KMS-11 (cell line): ENCODE measurements at regions not wholly inside any gene's neighbourhood (a gene's known extent, or its start where the extent isn't known, plus 50 kb on each side); places are given as distances from the start of the nearest gene placed in this dataset.

Experiments used
- H2AFZ ChIP-seq: fragments of 200-600 bp; sonication (generic); 2 replicates; pipeline ENCODE4 v1.6.1; 2016; ENCODE audit warnings: antibody characterized with exemption, mixed run types, low read depth
- H3K27ac ChIP-seq: fragments of 200-600 bp; sonication (generic); 2 replicates; pipeline ENCODE4 v1.6.1; 2016; ENCODE audit warnings: mild to moderate bottlenecking, mixed run types
- H3K27me3 ChIP-seq: fragments of 200-600 bp; sonication (generic); 2 replicates; pipeline ENCODE4 v1.6.1; 2017; ENCODE audit warnings: mild to moderate bottlenecking, low read depth, mixed run types, moderate library complexity; ENCODE audit not compliant: insufficient read depth
- H3K36me3 ChIP-seq: fragments of 200-600 bp; sonication (generic); 2 replicates; pipeline ENCODE4 v1.6.1; 2017; ENCODE audit warnings: mild to moderate bottlenecking, mixed run types; ENCODE audit not compliant: insufficient read depth
- H3K4me1 ChIP-seq: fragments of 200-600 bp; sonication (generic); 2 replicates; pipeline ENCODE4 v1.6.1; 2016; ENCODE audit warnings: mild to moderate bottlenecking, low read depth, mixed run types; ENCODE audit not compliant: poor library complexity, severe bottlenecking
- H3K4me2 ChIP-seq: fragments of 200-600 bp; sonication (generic); 2 replicates; pipeline ENCODE4 v1.7.0; 2016; ENCODE audit warnings: mild to moderate bottlenecking, mixed run types
- H3K4me3 ChIP-seq: fragments of 200-600 bp; sonication (generic); IDR thresholded peaks from 2 replicates; pipeline ENCODE4 v1.6.1; 2017; ENCODE audit warnings: low read depth, low read length, mixed read lengths; ENCODE audit not compliant: insufficient read depth
- H3K79me2 ChIP-seq: fragments of 200-600 bp; sonication (generic); 2 replicates; pipeline ENCODE4 v1.6.1; 2016; ENCODE audit warnings: low read depth, mixed run types; ENCODE audit not compliant: insufficient read depth
- H3K9ac ChIP-seq: fragments of 200-600 bp; sonication (generic); 2 replicates; pipeline ENCODE4 v1.6.1; 2016; ENCODE audit warnings: mild to moderate bottlenecking, mixed run types
- H4K20me1 ChIP-seq: fragments of 200-600 bp; sonication (generic); 2 replicates; pipeline ENCODE4 v1.6.1; 2016; ENCODE audit warnings: mild to moderate bottlenecking, mixed run types; ENCODE audit not compliant: insufficient read depth
- TF ChIP-seq, protein P1 (sequence below): fragments of 200-600 bp; sonication (generic); conservative IDR thresholded peaks from 2 replicates; pipeline ENCODE4 v1.6.1; 2017; ENCODE audit warnings: low read depth, mild to moderate bottlenecking, antibody characterized with exemption, low read length, moderate library complexity, mixed read lengths

DNA sequence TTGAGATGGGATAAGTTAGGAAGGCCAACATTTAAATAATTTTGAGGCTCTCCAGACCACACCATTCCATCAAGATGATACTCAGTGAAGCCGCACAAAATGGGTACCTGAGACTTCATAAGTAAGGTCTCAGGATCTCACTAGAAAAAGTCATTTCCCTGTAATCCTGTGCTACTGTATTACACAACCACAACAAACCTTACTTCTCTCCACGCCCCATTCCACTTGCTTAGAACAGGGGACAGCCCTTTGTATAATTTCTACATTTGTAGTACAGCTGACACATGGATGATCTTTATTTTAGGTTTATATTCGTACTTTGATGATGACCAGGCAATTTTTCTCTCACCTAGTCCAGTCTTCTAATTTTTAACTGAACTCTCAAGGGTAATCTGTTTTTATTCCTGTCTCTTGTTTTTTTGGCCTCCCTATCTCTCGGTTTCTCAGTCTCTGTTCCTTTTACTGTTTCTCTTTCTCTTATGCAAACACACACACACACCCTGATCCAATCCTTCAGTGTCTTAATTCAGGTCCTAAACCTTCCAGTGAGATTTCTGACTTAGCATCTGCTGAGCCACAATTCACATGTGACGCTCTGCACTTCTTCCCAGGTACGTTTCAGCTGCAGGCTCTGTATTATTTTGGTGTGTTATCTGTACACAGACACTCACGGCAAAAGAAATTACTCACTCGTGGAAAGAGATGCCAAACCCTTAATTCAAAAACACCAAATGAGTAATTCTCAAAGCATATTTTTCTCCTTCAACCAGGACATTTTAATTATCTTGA is 223.2 kb upstream of the THBS1 start:
- H4K20me1 ChIP-seq: no peaks in the 10 kb centered on the region
- TF ChIP-seq, protein P1, sequence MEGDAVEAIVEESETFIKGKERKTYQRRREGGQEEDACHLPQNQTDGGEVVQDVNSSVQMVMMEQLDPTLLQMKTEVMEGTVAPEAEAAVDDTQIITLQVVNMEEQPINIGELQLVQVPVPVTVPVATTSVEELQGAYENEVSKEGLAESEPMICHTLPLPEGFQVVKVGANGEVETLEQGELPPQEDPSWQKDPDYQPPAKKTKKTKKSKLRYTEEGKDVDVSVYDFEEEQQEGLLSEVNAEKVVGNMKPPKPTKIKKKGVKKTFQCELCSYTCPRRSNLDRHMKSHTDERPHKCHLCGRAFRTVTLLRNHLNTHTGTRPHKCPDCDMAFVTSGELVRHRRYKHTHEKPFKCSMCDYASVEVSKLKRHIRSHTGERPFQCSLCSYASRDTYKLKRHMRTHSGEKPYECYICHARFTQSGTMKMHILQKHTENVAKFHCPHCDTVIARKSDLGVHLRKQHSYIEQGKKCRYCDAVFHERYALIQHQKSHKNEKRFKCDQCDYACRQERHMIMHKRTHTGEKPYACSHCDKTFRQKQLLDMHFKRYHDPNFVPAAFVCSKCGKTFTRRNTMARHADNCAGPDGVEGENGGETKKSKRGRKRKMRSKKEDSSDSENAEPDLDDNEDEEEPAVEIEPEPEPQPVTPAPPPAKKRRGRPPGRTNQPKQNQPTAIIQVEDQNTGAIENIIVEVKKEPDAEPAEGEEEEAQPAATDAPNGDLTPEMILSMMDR: no peak
- no peak overlapping the region for H3K27ac ChIP-seq
- no peaks in the 10 kb centered on the region for H3K4me1 ChIP-seq
- no peak overlapping the region for H3K4me2 ChIP-seq
- H3K79me2 ChIP-seq: no peaks in the 10 kb centered on the region
- no peak overlapping the region for H3K4me3 ChIP-seq
- no peak overlapping the region for H2AFZ ChIP-seq
- no peaks in the 10 kb centered on the region for H3K36me3 ChIP-seq
- no peaks in the 10 kb centered on the region for H3K27me3 ChIP-seq
- no peak overlapping the region for H3K9ac ChIP-seq

DNA sequence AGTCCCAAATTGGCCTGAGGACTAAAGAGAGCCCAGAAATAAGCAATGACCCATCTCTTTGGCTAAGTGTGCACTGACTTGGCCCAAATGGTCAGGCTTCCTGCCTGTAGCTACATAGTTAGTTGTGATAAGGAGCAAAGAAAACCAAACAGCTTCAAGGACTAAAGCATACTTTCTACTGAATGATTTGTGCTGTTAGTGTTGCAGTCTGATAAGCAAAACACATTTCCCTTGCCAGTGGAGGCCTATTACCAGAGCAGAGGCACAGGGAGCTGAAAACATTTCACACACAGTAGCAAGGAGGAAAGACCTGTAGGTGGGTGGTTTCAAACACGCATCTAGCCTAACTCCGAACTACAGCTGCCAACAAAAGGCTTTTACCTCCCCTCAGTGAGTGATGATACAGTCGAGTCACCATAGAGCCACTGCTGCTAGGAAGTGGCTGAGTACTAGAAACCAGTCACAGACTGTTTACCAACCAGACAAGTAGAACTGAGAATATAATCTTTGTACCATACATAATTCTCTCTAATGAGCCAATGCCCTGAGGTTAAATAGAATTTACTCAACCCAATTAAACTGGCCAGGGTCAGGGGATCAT is 222.3 kb upstream of the THBS1 start:
- Histone ChIP-seq H3K4me1 (no peaks in the 10 kb centered on the region), H3K4me2 (no peak overlapping the region), H4K20me1 (no peaks in the 10 kb centered on the region), H2AFZ (no peak overlapping the region), H3K9ac (no peak overlapping the region), H3K27me3 (no peaks in the 10 kb centered on the region), H3K4me3 (no peak overlapping the region), H3K79me2 (no peaks in the 10 kb centered on the region), H3K27ac (no peak overlapping the region), H3K36me3 (no peaks in the 10 kb centered on the region)
- TF ChIP-seq, protein P1: no peak

DNA sequence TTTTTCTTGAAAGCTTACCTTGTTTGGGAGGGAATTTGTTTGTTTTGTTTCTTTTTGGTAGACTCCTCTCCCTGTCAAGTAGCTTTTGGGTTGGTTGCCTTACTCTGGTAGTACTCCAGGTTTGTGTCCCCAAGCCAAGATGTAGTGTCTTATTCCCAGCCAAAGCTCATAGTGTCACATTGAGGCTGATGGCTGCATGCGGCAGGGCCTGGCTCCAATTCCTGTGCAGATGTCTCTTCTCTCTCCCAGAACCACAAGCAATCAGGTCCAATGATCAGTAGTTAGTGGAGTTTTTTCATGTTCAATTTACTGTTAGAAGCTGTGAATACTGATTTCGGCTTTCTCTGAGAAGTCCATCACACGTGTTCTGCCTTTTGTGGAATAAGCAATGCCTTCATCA is 221.1 kb upstream of the THBS1 start:
- TF ChIP-seq, protein P1: no peak
- Histone ChIP-seq H3K4me3 (no peak overlapping the region), H3K27ac (no peak overlapping the region), H2AFZ (no peak overlapping the region), H4K20me1 (no peaks in the 10 kb centered on the region), H3K9ac (no peak overlapping the region), H3K4me2 (no peak overlapping the region), H3K79me2 (no peaks in the 10 kb centered on the region), H3K27me3 (no peaks in the 10 kb centered on the region), H3K36me3 (no peaks in the 10 kb centered on the region), H3K4me1 (no peaks in the 10 kb centered on the region)

DNA sequence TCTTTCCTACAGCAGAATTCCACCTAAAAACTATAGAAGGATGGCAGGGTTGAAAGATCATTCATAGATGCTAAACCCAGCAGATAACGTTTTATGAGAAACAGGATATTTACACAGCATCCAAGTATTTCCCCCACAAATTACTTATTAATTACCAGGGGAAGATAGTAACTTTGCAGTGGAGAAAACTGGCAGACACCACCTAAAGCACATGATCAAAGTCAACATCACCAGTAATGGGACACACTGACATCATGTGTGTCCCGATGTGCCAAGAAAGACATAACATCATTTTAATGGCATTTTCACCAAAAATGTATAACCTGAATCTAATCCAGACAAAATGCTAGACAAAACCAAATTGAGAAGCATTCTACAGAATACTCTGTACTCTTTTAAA is 220.4 kb upstream of the THBS1 start:
- Histone ChIP-seq H3K79me2 (no peaks in the 10 kb centered on the region), H3K27me3 (no peaks in the 10 kb centered on the region), H4K20me1 (no peaks in the 10 kb centered on the region), H3K4me3 (no peak overlapping the region), H3K36me3 (no peaks in the 10 kb centered on the region), H3K4me2 (no peak overlapping the region), H3K27ac (no peak overlapping the region), H2AFZ (no peak overlapping the region), H3K9ac (no peak overlapping the region), H3K4me1 (no peaks in the 10 kb centered on the region)
- TF ChIP-seq, protein P1: no peak
